Adrenal gland (tissue), 9 donors: ENCODE measurements at regions not wholly inside any gene's neighbourhood (a gene's known extent, or its start where the extent isn't known, plus 50 kb on each side); places are given as distances from the start of the nearest gene placed in this dataset.

ENCODE experiments used
- DNase-seq, 7 donors: peaks; one replicate each; pipeline ENCODE4 v3.0.0-alpha.2; 2019 to 2020
- H3K27ac ChIP-seq, 5 donors: fragments of 200-600 bp; sonication (generic) in 4 of 5; 1 replicate in 3 of 5; 2 replicates in 2 of 5; pipeline versions ENCODE4 v1.5.1 to v1.8.0; 2016 to 2020; ENCODE audit warnings: mild to moderate bottlenecking in 1 of 5
- H3K27me3 ChIP-seq: fragments of 200-600 bp; 2 replicates; pipeline ENCODE4 v1.8.0; 2021
- H3K36me3 ChIP-seq, 2 donors: fragments of 200-600 bp; replicated peaks in 1 of 2; 1 replicate in 1 of 2; 2 replicates in 1 of 2; pipeline versions ENCODE4 v1.5.1 to v1.8.0; 2018 to 2022
- H3K4me1 ChIP-seq, 2 donors: fragments of 200-600 bp; replicated peaks in 1 of 2; 1 replicate in 1 of 2; 2 replicates in 1 of 2; pipeline versions ENCODE4 v1.5.1 to v1.8.0; 2018 to 2021
- H3K4me3 ChIP-seq, 4 donors: fragments of 200-600 bp; sonication (generic) in 3 of 4; one replicate each; pipeline ENCODE4 v1.5.1; 2016 to 2018
- H3K9me3 ChIP-seq, 3 donors: fragments of 200-600 bp; sonication (generic) in 1 of 3; replicated peaks in 1 of 3; 1 replicate in 2 of 3; 2 replicates in 1 of 3; pipeline versions ENCODE4 v1.5.1 to v1.8.0; 2016 to 2021
- CTCF ChIP-seq, 6 experiments: fragments of 450-650 bp in 4 of 6; fragments of 200-600 bp in 2 of 6; sonication (generic) in 1 of 6; IDR thresholded peaks; 1 replicate in 5 of 6; 2 replicates in 1 of 6; pipeline versions ENCODE4 v1.5.1 to v1.8.0; 2016 to 2021; ENCODE audit warnings: antibody characterized with exemption in 6 of 6, mild to moderate bottlenecking in 2 of 6, moderate library complexity in 1 of 6
- POLR2A ChIP-seq, 2 donors: fragments of 450-650 bp; IDR thresholded peaks; one replicate each; pipeline ENCODE4 v1.6.1; 2017; ENCODE audit warnings: antibody characterized with exemption in 2 of 2, mild to moderate bottlenecking in 2 of 2, moderate library complexity in 1 of 2
- WGBS, 4 donors: extraction: QIAGEN DNeasy Blood & Tissue Kit in 2 of 4; methylation state at CpG; one replicate each; pipeline versions ENCODE4 v1.1.5 to v1.1.7; 2013 to 2017; 5-methylcytosine and 5-hydroxymethylcytosine counted together
- intact Hi-C, 2 donors: fragments of 100-400 bp; cut with DNase I; formaldehyde crosslinking; loops; one replicate each; pipeline versions ENCODE4 v1.14.1 to v1.15.0; 2022 to 2023
- donor health status: healthy with polysubstance abuse.
- donor health status: Bipolar disorder and iron deficiency.
- donor health status: DM: yes; HTN: yes; CAD: no.
- donor health status: DM: no; HTN: no; CAD: no.
- donor health status: DM: no; HTN: no; CAD: no.

- Histone ChIP-seq H3K36me3 (no peaks in the 10 kb centered on the region), H3K27ac (no peak overlapping the region), H3K4me1 (no peaks in the 10 kb centered on the region), H3K9me3 (no peaks in the 10 kb centered on the region), H3K4me3 (no peak overlapping the region), H3K27me3 (no peaks in the 10 kb centered on the region)
- 66 to 87% (median 72%) methylated on average over 1 of the region's 1 CpG for WGBS, 4 donors
- DNase-seq = no peak
- no peak for TF ChIP-seq CTCF (IDR thresholded peaks at IDR 0.05)
- no peak for TF ChIP-seq POLR2A (IDR thresholded peaks at IDR 0.05)
- intact Hi-C loops = no loop called here
Observed at GRCh38 chr7:119571666-119572065, 701.3 kb upstream of the KCND2 start.

GRCh38 chr7:119572132-119572531 lies 700.8 kb upstream of the KCND2 start:
- intact Hi-C loops = no loop called here
- H3K27me3 ChIP-seq = no peaks in the 10 kb centered on the region
- TF ChIP-seq POLR2A (IDR thresholded peaks at IDR 0.05) (no peak), CTCF (IDR thresholded peaks at IDR 0.05) (no peak)
- DNase-seq = no peak
- WGBS, 4 donors = 76 to 96% (median 87%) methylated on average over 1 to 4 of the region's 4 CpGs
- no peak overlapping the region for H3K4me3 ChIP-seq
- no peak overlapping the region for H3K27ac ChIP-seq
- H3K36me3 ChIP-seq = no peaks in the 10 kb centered on the region
- H3K9me3 ChIP-seq = no peaks in the 10 kb centered on the region
- no peaks in the 10 kb centered on the region for H3K4me1 ChIP-seq

- H3K27me3 ChIP-seq = no peaks in the 10 kb centered on the region
- 89 to 95% (median 91%) methylated on average over 3 to 5 of the region's 5 CpGs for WGBS, 4 donors
- TF ChIP-seq CTCF (IDR thresholded peaks at IDR 0.05) (no peak), POLR2A (IDR thresholded peaks at IDR 0.05) (no peak)
- no peak for DNase-seq
- H3K27ac ChIP-seq = no peak overlapping the region
- intact Hi-C loops = no loop called here
- H3K4me3 ChIP-seq = no peak overlapping the region
- no peaks in the 10 kb centered on the region for H3K9me3 ChIP-seq
- no peaks in the 10 kb centered on the region for H3K36me3 ChIP-seq
- H3K4me1 ChIP-seq = no peaks in the 10 kb centered on the region
Observed at GRCh38 chr7:119572541-119572940, 700.4 kb upstream of the KCND2 start.

GRCh38 chr7:119578116-119578515 lies 694.9 kb upstream of the KCND2 start:
- no peaks in the 10 kb centered on the region for H3K27me3 ChIP-seq
- 63 to 74% (median 70%) methylated on average over 2 of the region's 2 CpGs for WGBS, 4 donors
- H3K9me3 ChIP-seq = no peaks in the 10 kb centered on the region
- H3K4me1 ChIP-seq = no peaks in the 10 kb centered on the region
- no peak for DNase-seq
- H3K4me3 ChIP-seq = no peak overlapping the region
- no peaks in the 10 kb centered on the region for H3K36me3 ChIP-seq
- no peak for TF ChIP-seq CTCF (IDR thresholded peaks at IDR 0.05)
- no peak for TF ChIP-seq POLR2A (IDR thresholded peaks at IDR 0.05)
- H3K27ac ChIP-seq = no peak overlapping the region
- intact Hi-C loops = no loop called here
